ENCODE measurements at regions not wholly inside any gene's neighbourhood (a gene's known extent, or its start where the extent isn't known, plus 50 kb on each side); places are given as distances from the start of the nearest gene placed in this dataset.

- no peaks in the 10 kb centered on the region for H3K27me3 ChIP-seq (ENCODE audit: low read length)
- H3K79me2 ChIP-seq (ENCODE audit: low read length), result no peaks in the 10 kb centered on the region
- TF ChIP-seq EZH2phosphoT487 (IDR thresholded peaks at IDR 0.05; ENCODE audit: borderline replicate concordance, low read length) (no peak), CTCF (conservative IDR thresholded peaks at IDR 0.05; ENCODE audit: low read depth, low read length) (peak; percentile 32), EZH2 (IDR thresholded peaks at IDR 0.05; ENCODE audit: low read length, unreplicated experiment) (no peak)
- no peak overlapping the region for H3K27ac ChIP-seq (ENCODE audit: low read length)
- DNase-seq (peak; percentile 25), ATAC-seq (peak; percentile 54)
- peaks cover 6% of the 10 kb centered on the region for H3K4me1 ChIP-seq (ENCODE audit: insufficient read depth, low read length)
- POLR2A ChIA-PET (ENCODE audit: unreplicated experiment), result no interaction called here
- no peak overlapping the region for H3K4me3 ChIP-seq (ENCODE audit: low read length)
- intact Hi-C loops (cut with micrococcal nuclease), result loop anchor here (1.0 to 10.0 kb wide), 4 partner anchors 241 to 559 kb away; no protein-coding TSS in a partner anchor
- CTCF ChIA-PET, result interaction anchor here (1.0 kb wide), 1 partner anchor 412 kb away, joined by 3 read pairs; no protein-coding TSS in a partner anchor
- no peak overlapping the region for H2AFZ ChIP-seq (ENCODE audit: low read length)
- no peaks in the 10 kb centered on the region for H3K36me3 ChIP-seq (ENCODE audit: low read depth, low read length)
- H3K4me2 ChIP-seq (ENCODE audit: low read length), result no peak overlapping the region
- no peaks in the 10 kb centered on the region for H4K20me1 ChIP-seq (ENCODE audit: low read length)
- no peaks in the 10 kb centered on the region for H3K9me2 ChIP-seq (replicated peaks; ENCODE audit: low read length)
- no TSS peak for BruUV-seq (replicated peaks)
- H3F3A ChIP-seq (ENCODE audit: low read length, unreplicated experiment), result no peaks in the 10 kb centered on the region
- no peaks in the 10 kb centered on the region for H3K9me3 ChIP-seq (ENCODE audit: low read length)
- no peak overlapping the region for H3K9ac ChIP-seq (ENCODE audit: low read length)
These were observed 891.7 kb upstream of the MIR17HG start for GRCh38 chr13:90455823-90456222.

DNA sequence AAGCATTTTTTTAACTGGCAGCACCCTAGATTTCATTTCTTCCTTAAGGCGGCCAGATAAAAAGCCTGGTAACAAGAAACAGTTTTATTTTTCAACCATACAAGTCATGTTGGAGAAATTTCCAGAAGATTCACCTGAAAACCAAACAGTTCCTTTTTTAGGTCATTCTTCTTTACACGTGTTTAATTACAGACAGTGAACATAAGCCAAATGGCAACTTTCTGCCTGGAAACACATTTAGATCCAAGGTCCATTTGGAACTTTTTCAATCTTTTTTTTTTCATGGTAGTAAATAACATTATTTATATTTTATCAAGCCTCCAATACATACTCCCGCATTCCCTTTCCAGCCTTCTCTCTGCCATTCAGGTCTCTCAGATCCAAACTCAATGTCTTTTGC is 886.1 kb upstream of the MIR17HG start:
- Histone ChIP-seq H3K9me3 (ENCODE audit: low read length) (no peaks in the 10 kb centered on the region), H3K36me3 (ENCODE audit: low read depth, low read length) (no peaks in the 10 kb centered on the region), H2AFZ (ENCODE audit: low read length) (no peak overlapping the region), H3K27ac (ENCODE audit: low read length) (no peak overlapping the region), H4K20me1 (ENCODE audit: low read length) (no peaks in the 10 kb centered on the region), H3K27me3 (ENCODE audit: low read length) (no peaks in the 10 kb centered on the region), H3F3A (ENCODE audit: low read length, unreplicated experiment) (no peaks in the 10 kb centered on the region), H3K4me3 (ENCODE audit: low read length) (no peak overlapping the region), H3K4me2 (ENCODE audit: low read length) (no peak overlapping the region), H3K79me2 (ENCODE audit: low read length) (no peaks in the 10 kb centered on the region), H3K4me1 (ENCODE audit: insufficient read depth, low read length) (no peaks in the 10 kb centered on the region), H3K9ac (ENCODE audit: low read length) (no peak overlapping the region), H3K9me2 (replicated peaks; ENCODE audit: low read length) (no peaks in the 10 kb centered on the region)
- TF ChIP-seq CTCF (conservative IDR thresholded peaks at IDR 0.05; ENCODE audit: low read depth, low read length), result no peak
- TF ChIP-seq EZH2phosphoT487 (IDR thresholded peaks at IDR 0.05; ENCODE audit: borderline replicate concordance, low read length), result no peak
- no peak for TF ChIP-seq EZH2 (IDR thresholded peaks at IDR 0.05; ENCODE audit: low read length, unreplicated experiment)
- ATAC-seq, result no peak
- no TSS peak for BruUV-seq (replicated peaks)
- intact Hi-C loops (cut with micrococcal nuclease), result no loop called here
- POLR2A ChIA-PET (ENCODE audit: unreplicated experiment), result no interaction called here
- CTCF ChIA-PET, result no interaction called here
- DNase-seq, result no peak

- no peak for TF ChIP-seq EZH2 (IDR thresholded peaks at IDR 0.05; ENCODE audit: low read length, unreplicated experiment)
- no peak for TF ChIP-seq EZH2phosphoT487 (IDR thresholded peaks at IDR 0.05; ENCODE audit: borderline replicate concordance, low read length)
- TF ChIP-seq CTCF (conservative IDR thresholded peaks at IDR 0.05; ENCODE audit: low read depth, low read length), result no peak
- Histone ChIP-seq H3K9me3 (ENCODE audit: low read length) (no peaks in the 10 kb centered on the region), H2AFZ (ENCODE audit: low read length) (no peak overlapping the region), H3K4me3 (ENCODE audit: low read length) (no peak overlapping the region), H3K9ac (ENCODE audit: low read length) (no peak overlapping the region), H3K4me2 (ENCODE audit: low read length) (no peak overlapping the region), H3K4me1 (ENCODE audit: insufficient read depth, low read length) (no peaks in the 10 kb centered on the region), H3K27ac (ENCODE audit: low read length) (no peak overlapping the region), H3K9me2 (replicated peaks; ENCODE audit: low read length) (no peaks in the 10 kb centered on the region), H3F3A (ENCODE audit: low read length, unreplicated experiment) (no peaks in the 10 kb centered on the region), H3K79me2 (ENCODE audit: low read length) (no peaks in the 10 kb centered on the region), H3K27me3 (ENCODE audit: low read length) (no peaks in the 10 kb centered on the region), H4K20me1 (ENCODE audit: low read length) (no peaks in the 10 kb centered on the region), H3K36me3 (ENCODE audit: low read depth, low read length) (no peaks in the 10 kb centered on the region)
- ChIA-PET POLR2A (ENCODE audit: unreplicated experiment) (no interaction called here), CTCF (no interaction called here)
- intact Hi-C loops (cut with micrococcal nuclease), result no loop called here
- ATAC-seq (no peak), DNase-seq (no peak)
- no TSS peak for BruUV-seq (replicated peaks)
These were observed 870.3 kb upstream of the MIR17HG start for GRCh38 chr13:90477216-90477615.
